Mucosa of rectum (tissue), 2 donors: ENCODE measurements at regions not wholly inside any gene's neighbourhood (a gene's known extent, or its start where the extent isn't known, plus 50 kb on each side); places are given as distances from the start of the nearest gene placed in this dataset.

Source experiments
- H3K27ac ChIP-seq, 2 donors: one replicate each; pipeline ENCODE4 v1.7.0; 2013; ENCODE audit warnings: inconsistent platforms in 2 of 2, low read depth in 2 of 2, low read length in 2 of 2
- H3K27me3 ChIP-seq, 2 donors: one replicate each; pipeline ENCODE4 v1.7.0; 2013; ENCODE audit warnings: low read length in 2 of 2; ENCODE audit not compliant: control insufficient read depth in 2 of 2, insufficient read depth in 2 of 2
- H3K36me3 ChIP-seq, 2 donors: one replicate each; pipeline ENCODE4 v1.7.0; 2013; ENCODE audit warnings: low read length in 2 of 2; ENCODE audit not compliant: control insufficient read depth in 2 of 2, insufficient read depth in 2 of 2
- H3K4me1 ChIP-seq, 2 donors: one replicate each; pipeline ENCODE4 v1.7.0; 2013; ENCODE audit warnings: low read length in 2 of 2, mild to moderate bottlenecking in 1 of 2; ENCODE audit not compliant: control insufficient read depth in 2 of 2, insufficient read depth in 2 of 2
- H3K4me3 ChIP-seq, 2 donors: one replicate each; pipeline ENCODE4 v1.7.0; 2013; ENCODE audit warnings: low read length in 2 of 2
- H3K9ac ChIP-seq, 2 donors: one replicate each; pipeline ENCODE4 v1.7.0; 2013; ENCODE audit warnings: low read length in 2 of 2, low read depth in 1 of 2, mild to moderate bottlenecking in 1 of 2
- H3K9me3 ChIP-seq, 2 donors: one replicate each; pipeline ENCODE4 v1.7.0; 2013; ENCODE audit warnings: low read length in 2 of 2; ENCODE audit not compliant: control insufficient read depth in 2 of 2
- donor health status: healthy.
- donor health status: Normal muscosa, but diverticular disease.

DNA sequence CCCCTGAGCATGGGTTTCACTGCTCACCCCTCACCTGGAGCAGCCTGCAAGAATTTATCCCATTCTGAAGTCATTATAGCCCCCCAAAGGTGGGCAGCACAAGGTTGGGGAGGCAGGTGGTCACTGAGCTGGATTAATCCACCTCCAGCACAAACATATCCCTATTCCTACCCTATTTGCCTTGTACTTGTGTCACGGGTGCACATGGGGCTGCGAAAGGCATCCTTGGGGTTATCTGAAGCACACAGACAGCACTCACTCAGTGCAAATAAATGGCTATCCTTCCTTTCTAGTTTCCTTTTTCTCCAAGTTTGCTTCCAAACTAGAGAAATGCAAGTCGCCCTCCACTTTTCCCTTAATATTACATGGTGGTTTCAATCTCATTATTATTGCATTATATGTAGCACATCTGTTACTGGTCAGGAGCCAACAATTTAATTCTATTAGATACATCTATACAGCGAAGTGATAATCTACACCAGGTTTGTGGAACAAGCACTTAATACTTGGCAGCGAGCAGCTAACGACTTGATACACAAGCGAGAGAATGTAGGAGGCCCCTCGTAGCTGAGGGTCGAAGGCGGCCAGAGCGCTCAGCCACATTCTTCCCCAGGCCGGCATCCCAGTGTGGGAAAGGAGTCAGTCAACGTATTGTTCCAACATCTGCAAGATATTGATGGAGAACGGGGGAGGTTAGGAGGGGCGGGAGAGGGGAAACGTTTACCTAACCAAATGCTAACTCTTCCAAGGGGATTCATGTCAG lies 121.3 kb upstream of the HABP2 start:
- Histone ChIP-seq H3K4me1 (no peaks in the 10 kb centered on the region), H3K9ac (no peak overlapping the region), H3K27me3 (peaks cover 0 to 2% of the 10 kb centered on the region in 2 donors), H3K4me3 (no peak overlapping the region), H3K27ac (no peak overlapping the region), H3K36me3 (no peaks in the 10 kb centered on the region), H3K9me3 (no peaks in the 10 kb centered on the region)

DNA sequence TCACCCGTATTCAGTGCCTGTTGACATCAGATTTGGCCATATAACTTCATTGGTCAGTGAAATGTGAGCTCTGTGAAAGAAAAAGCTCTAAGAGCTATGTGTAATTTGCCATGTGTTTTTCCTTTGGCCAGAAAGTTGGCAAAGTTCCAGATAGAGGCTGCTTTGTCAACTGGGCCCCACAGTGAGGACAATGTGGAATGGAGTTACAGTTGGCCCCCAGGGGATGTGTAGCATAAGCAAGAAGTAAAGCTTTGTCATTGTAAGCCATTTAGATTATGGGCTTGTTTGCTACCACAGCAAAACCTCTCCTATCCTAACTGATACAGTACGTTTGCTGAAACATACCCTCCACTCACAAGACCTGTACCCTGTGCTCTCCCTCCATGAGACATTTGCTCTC lies 119.1 kb upstream of the HABP2 start:
- no peaks in the 10 kb centered on the region for H3K36me3 ChIP-seq
- peaks cover 0 to 2% of the 10 kb centered on the region in 2 donors for H3K27me3 ChIP-seq
- no peak overlapping the region for H3K27ac ChIP-seq
- no peaks in the 10 kb centered on the region for H3K9me3 ChIP-seq
- H3K4me1 ChIP-seq, result no peaks in the 10 kb centered on the region
- H3K4me3 ChIP-seq, result no peak overlapping the region
- no peak overlapping the region for H3K9ac ChIP-seq

DNA sequence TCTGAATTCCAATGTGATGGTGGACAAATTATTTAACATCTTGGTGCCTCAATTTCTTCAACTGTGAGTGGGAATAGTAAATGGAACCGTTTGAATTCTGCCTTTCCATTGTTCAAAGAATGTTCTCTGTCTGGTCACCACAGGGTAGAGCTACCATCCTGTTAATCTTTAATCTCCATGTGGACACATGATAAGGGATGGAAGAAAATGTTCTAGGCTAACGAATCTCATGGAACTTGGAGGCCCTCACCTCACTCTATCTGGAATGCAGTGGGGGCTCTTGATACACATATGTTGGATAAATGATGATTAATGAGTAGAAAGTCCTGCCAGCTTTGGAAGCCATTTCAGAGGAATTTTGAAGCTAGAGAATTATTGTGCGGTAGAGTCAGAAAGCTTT lies 118.5 kb upstream of the HABP2 start:
- H3K27me3 ChIP-seq, result peaks cover 0 to 2% of the 10 kb centered on the region in 2 donors
- no peak overlapping the region for H3K9ac ChIP-seq
- no peaks in the 10 kb centered on the region for H3K4me1 ChIP-seq
- no peaks in the 10 kb centered on the region for H3K9me3 ChIP-seq
- H3K4me3 ChIP-seq, result no peak overlapping the region
- H3K36me3 ChIP-seq, result no peaks in the 10 kb centered on the region
- H3K27ac ChIP-seq, result no peak overlapping the region

DNA sequence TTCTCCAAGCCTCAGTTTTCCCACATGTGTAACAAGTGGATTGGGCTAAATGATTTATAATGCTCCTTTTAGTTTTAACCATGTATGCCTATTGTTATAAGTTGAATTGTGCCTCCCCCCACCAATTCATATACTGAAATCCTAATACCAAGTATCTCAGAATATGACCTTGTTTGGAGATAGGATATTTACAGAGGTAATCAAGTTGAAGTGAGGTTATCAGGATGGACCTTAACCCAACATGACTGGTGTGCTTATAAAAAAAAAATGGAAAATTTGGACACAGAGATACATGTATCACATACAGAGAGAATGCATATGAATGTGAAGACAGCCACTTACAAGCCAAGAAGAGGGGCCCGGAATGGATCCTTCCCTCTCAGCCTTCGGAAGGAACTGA lies 117.9 kb upstream of the HABP2 start:
- Histone ChIP-seq H3K27ac (no peak overlapping the region), H3K9ac (no peak overlapping the region), H3K4me3 (no peak overlapping the region), H3K4me1 (no peaks in the 10 kb centered on the region), H3K36me3 (no peaks in the 10 kb centered on the region), H3K9me3 (no peaks in the 10 kb centered on the region), H3K27me3 (peaks cover 0 to 2% of the 10 kb centered on the region in 2 donors)

DNA sequence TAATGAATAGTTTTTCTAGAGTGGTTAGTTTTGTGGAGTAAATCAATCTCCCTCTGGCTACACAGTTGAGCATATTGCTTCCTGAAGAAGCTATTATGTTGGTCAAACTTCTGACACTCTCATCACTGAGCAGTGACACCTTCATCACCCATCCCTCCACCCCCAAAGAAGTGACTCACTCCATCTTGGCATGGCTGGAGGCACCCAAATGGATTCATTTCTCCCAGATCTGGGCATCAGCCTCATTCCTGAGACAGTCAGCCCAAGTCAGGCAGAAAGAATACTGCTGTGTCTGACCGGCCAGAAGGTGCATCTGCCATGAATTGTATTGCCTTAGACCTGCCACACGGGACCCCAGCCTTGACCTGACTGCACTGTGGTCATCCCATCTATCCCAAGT lies 117.0 kb upstream of the HABP2 start:
- Histone ChIP-seq H3K4me1 (no peaks in the 10 kb centered on the region), H3K4me3 (no peak overlapping the region), H3K36me3 (no peaks in the 10 kb centered on the region), H3K9me3 (no peaks in the 10 kb centered on the region), H3K9ac (no peak overlapping the region), H3K27ac (no peak overlapping the region), H3K27me3 (no peaks in the 10 kb centered on the region)

DNA sequence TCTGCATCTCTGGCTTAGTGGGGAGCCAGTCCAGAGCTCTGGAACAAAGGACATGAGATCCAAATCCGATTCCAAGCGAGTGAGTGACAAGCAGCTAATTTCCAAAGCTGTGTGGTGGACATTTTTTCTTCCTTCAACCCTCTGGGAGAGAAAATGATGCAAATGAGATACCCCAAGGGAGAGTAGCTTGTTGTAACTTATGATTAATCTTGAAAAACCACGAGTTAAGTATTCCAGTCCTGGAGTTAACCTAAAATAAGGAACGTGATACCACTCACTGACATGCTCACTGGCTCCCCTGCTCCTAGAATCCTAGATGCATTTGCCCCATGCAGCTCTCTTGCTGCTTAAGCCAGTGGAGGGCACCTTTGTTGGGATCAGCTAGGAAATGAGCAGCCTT lies 116.0 kb upstream of the HABP2 start:
- Histone ChIP-seq H3K4me3 (no peak overlapping the region), H3K9me3 (no peaks in the 10 kb centered on the region), H3K4me1 (no peaks in the 10 kb centered on the region), H3K27me3 (no peaks in the 10 kb centered on the region), H3K9ac (no peak overlapping the region), H3K27ac (no peak overlapping the region), H3K36me3 (no peaks in the 10 kb centered on the region)

DNA sequence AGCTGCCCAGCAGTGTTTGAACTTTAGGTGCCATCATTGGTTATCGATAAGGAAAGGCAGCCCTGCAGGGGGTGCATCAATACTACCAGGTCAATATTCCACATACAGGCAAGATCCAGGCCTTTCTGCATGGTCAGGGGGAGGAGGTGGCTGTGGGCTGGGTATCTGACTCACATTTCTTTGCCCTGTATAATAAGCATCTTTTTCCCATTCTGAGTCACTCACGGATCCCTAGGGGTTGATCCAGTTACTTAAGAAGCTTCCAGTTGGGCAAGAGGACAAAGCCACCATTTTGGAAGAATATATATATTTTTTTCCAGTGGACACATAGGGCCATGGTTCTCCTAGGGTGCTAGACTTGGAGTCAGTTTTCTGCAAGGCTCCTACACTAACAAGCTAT lies 114.2 kb upstream of the HABP2 start:
- H3K9ac ChIP-seq, result no peak overlapping the region
- no peaks in the 10 kb centered on the region for H3K9me3 ChIP-seq
- no peak overlapping the region for H3K27ac ChIP-seq
- no peaks in the 10 kb centered on the region for H3K4me1 ChIP-seq
- no peak overlapping the region for H3K4me3 ChIP-seq
- H3K36me3 ChIP-seq, result no peaks in the 10 kb centered on the region
- H3K27me3 ChIP-seq, result no peaks in the 10 kb centered on the region

DNA sequence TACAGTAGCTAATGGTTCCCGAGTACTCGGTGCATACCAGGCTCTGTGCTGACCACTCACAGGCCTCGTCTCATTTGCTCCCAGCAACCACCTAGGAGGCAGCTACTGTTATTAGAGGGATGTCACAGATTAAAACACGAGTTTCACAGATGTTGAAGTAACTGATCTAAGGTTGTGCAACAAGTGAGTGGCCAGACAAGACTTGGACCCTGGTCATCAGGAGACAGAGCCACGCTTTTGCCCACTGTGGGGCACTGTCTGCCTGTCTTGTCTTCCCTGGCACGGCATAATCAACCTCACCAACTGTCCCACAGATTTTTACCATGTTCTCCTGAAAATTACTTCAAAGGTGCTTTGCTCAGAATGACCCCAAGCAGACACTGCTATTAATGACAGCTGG lies 111.6 kb upstream of the HABP2 start:
- Histone ChIP-seq H3K9ac (no peak overlapping the region), H3K4me1 (no peaks in the 10 kb centered on the region), H3K27me3 (no peaks in the 10 kb centered on the region), H3K27ac (no peak overlapping the region), H3K4me3 (no peak overlapping the region), H3K9me3 (no peaks in the 10 kb centered on the region), H3K36me3 (no peaks in the 10 kb centered on the region)

DNA sequence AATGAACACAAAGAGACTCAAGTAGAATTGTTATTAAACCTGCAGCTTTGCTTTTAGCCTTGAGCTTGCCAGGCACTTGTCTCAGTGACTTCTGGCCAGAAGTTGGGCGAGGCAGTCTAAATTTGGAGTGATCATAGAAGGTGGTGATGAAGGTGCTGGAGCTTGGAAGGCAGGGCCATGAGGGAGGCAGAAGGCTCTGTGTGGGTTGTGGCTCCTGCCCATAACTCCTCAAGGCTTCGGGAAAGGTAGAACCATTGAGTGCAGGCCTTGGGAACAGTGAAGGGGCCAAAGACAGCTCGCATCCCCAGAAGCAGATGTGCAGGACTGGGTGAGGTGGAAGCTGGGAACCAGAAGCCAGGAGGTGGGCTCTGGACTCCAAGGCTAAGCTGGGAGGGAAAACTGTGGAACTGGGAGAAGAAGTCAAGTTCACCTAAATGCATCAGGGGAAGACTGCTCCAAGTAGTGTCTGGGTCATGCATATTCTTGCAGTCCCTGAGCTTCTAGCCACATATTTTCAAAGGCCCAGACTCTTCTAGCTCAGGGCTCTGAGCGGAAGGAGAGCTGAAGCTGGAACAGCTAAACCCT lies 111.1 kb upstream of the HABP2 start:
- Histone ChIP-seq H3K4me1 (no peaks in the 10 kb centered on the region), H3K9ac (no peak overlapping the region), H3K27me3 (no peaks in the 10 kb centered on the region), H3K4me3 (no peak overlapping the region), H3K36me3 (no peaks in the 10 kb centered on the region), H3K9me3 (no peaks in the 10 kb centered on the region), H3K27ac (no peak overlapping the region)

DNA sequence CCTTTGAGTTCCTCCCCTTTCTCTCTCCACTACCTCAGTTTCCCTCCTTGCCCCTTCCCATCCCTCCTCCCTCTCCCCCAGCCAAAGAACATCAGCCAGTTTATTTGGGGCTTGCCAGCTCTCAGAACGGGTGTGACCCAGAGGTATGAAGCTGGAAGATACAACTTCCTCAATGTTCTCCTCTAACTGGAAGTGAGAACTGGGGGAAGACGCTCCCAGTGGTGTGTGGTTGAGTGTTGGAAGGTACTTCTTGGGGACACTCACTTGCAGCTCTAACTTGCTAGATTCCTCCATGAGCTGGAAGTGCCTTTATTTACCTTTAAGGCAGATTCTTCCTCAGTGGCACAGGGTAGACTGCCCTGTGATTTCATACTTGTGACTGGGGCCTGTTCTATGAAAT lies 110.5 kb upstream of the HABP2 start:
- H3K27me3 ChIP-seq, result no peaks in the 10 kb centered on the region
- H3K9me3 ChIP-seq, result no peaks in the 10 kb centered on the region
- no peaks in the 10 kb centered on the region for H3K4me1 ChIP-seq
- H3K4me3 ChIP-seq, result no peak overlapping the region
- H3K9ac ChIP-seq, result no peak overlapping the region
- H3K36me3 ChIP-seq, result no peaks in the 10 kb centered on the region
- no peak overlapping the region for H3K27ac ChIP-seq
